WTC11 (cell line): ENCODE measurements at regions not wholly inside any gene's neighbourhood (a gene's known extent, or its start where the extent isn't known, plus 50 kb on each side); places are given as distances from the start of the nearest gene placed in this dataset.

Experiments
- ATAC-seq: fragments of 200-7000 bp; cut with Tn5 transposase; 2 replicates; pipeline ENCODE4 v1.10.0; 2021; ENCODE audit warnings: mild to moderate bottlenecking, moderate library complexity
- CTCF ChIA-PET: fragments of 300-600 bp; sonication (Branson Sonifier 250); formaldehyde crosslinking; loops from one replicate; lab custom pipeline; 2021; ENCODE audit warnings: antibody characterized with exemption; lab: Charles Lee
- POLR2A ChIA-PET: fragments of 350-600 bp; sonication (Branson Sonifier 250); formaldehyde crosslinking; loops from one replicate; lab custom pipeline; 2021; ENCODE audit warnings: antibody characterized with exemption; lab: Charles Lee
- DNase-seq: peaks from one replicate; pipeline ENCODE4 v3.0.0; 2021; ENCODE audit warnings: low spot score
- H3K27ac Mint-ChIP-seq: 2 replicates; pipeline ENCODE4 v1.8.0; 2021; ENCODE audit warnings: mixed read lengths
- H3K27me3 Mint-ChIP-seq: 2 replicates; pipeline ENCODE4 v1.8.0; 2021; ENCODE audit warnings: low read depth, mild to moderate bottlenecking, moderate library complexity, mixed read lengths
- H3K36me3 Mint-ChIP-seq: 2 replicates; pipeline ENCODE4 v1.8.0; 2021; ENCODE audit warnings: mixed read lengths
- H3K4me1 Mint-ChIP-seq: 2 replicates; pipeline ENCODE4 v1.8.0; 2022; ENCODE audit warnings: mixed read lengths
- H3K4me3 Mint-ChIP-seq: 2 replicates; pipeline ENCODE4 v1.8.0; 2021; ENCODE audit warnings: mild to moderate bottlenecking, moderate library complexity, mixed read lengths
- H3K9me3 Mint-ChIP-seq: 2 replicates; pipeline ENCODE4 v1.8.0; 2021; ENCODE audit warnings: mixed read lengths
- AR ChIP-seq: fragments of 250-450 bp; sonication (Bioruptor Pico); IDR thresholded peaks from 2 replicates; pipeline ENCODE4 v1.9.0; 2021; ENCODE audit warnings: mild to moderate bottlenecking
- ARID4B ChIP-seq: sonication (generic); formaldehyde crosslinking; IDR thresholded peaks from 2 replicates; pipeline ENCODE4 v1.8.0; 2023; ENCODE audit warnings: missing genetic modification reagents, mild to moderate bottlenecking, borderline replicate concordance
- ATF2 ChIP-seq: sonication (generic); formaldehyde crosslinking; IDR thresholded peaks from 2 replicates; pipeline ENCODE4 v1.8.1; 2022; ENCODE audit warnings: low read depth, missing genetic modification reagents, borderline replicate concordance
- E2F4 ChIP-seq: sonication (generic); formaldehyde crosslinking; IDR thresholded peaks from 2 replicates; pipeline ENCODE4 v1.8.1; 2022; ENCODE audit warnings: low read depth, mild to moderate bottlenecking, moderate library complexity, missing genetic modification reagents, borderline replicate concordance
- ELF4 ChIP-seq: sonication (generic); formaldehyde crosslinking; IDR thresholded peaks from 2 replicates; pipeline ENCODE4 v1.8.1; 2022; ENCODE audit warnings: low read depth, mild to moderate bottlenecking, moderate library complexity, missing genetic modification reagents
- IRF2 ChIP-seq: sonication (generic); formaldehyde crosslinking; IDR thresholded peaks from 2 replicates; pipeline ENCODE4 v1.8.0; 2022; ENCODE audit warnings: low read depth, missing genetic modification reagents, borderline replicate concordance
- MXD4 ChIP-seq: fragments of 250-450 bp; sonication (Bioruptor Pico); IDR thresholded peaks from 2 replicates; pipeline ENCODE4 v1.8.0; 2021; ENCODE audit warnings: mild to moderate bottlenecking, moderate library complexity, borderline replicate concordance
- PRDM15 ChIP-seq: sonication (generic); formaldehyde crosslinking; IDR thresholded peaks from 2 replicates; pipeline ENCODE4 v1.8.0; 2022; ENCODE audit warnings: missing genetic modification reagents
- SMAD4 ChIP-seq: sonication (generic); formaldehyde crosslinking; IDR thresholded peaks from 2 replicates; pipeline ENCODE4 v1.8.0; 2022; ENCODE audit warnings: mild to moderate bottlenecking, missing genetic modification reagents
- ZBTB43 ChIP-seq: sonication (generic); formaldehyde crosslinking; IDR thresholded peaks from 2 replicates; pipeline ENCODE4 v1.8.1; 2023; ENCODE audit warnings: mild to moderate bottlenecking, missing genetic modification reagents
- ZNF396 ChIP-seq: fragments of 250-450 bp; sonication (Bioruptor Pico); IDR thresholded peaks from 2 replicates; pipeline ENCODE4 v1.8.0; 2021; ENCODE audit warnings: mild to moderate bottlenecking, moderate library complexity, borderline replicate concordance
- ZNF671 ChIP-seq: fragments of 250-450 bp; sonication (Bioruptor Pico); IDR thresholded peaks from 2 replicates; pipeline ENCODE4 v1.8.0; 2021; ENCODE audit warnings: mild to moderate bottlenecking
- ZSCAN18 ChIP-seq: fragments of 250-450 bp; sonication (Bioruptor Pico); IDR thresholded peaks from 2 replicates; pipeline ENCODE4 v2.1.2; 2022; ENCODE audit warnings: mild to moderate bottlenecking, moderate library complexity

- TF ChIP-seq ARID4B (CRISPR knock-in tag): no peak
- TF ChIP-seq IRF2 (CRISPR knock-in tag): no peak
- TF ChIP-seq ZNF671: no peak
- no peak for TF ChIP-seq ZNF396
- no peak for TF ChIP-seq PRDM15 (CRISPR knock-in tag)
- TF ChIP-seq E2F4 (CRISPR knock-in tag): no peak
- no peak for TF ChIP-seq SMAD4 (CRISPR knock-in tag)
- no peak for TF ChIP-seq ZBTB43 (CRISPR knock-in tag)
- TF ChIP-seq MXD4 (CRISPR knock-in tag): no peak
Measured at GRCh38 chr10:10576937-10577336, 440.7 kb upstream of the CELF2 start (continued).

GRCh38 chr10:10579709-10580108, 438.0 kb upstream of the CELF2 start:
- no peak overlapping the region for H3K4me3 Mint-ChIP-seq
- TF ChIP-seq MXD4 (CRISPR knock-in tag): no peak
- no peak for TF ChIP-seq PRDM15 (CRISPR knock-in tag)
- no peak for TF ChIP-seq ATF2 (CRISPR knock-in tag)
- no peak for TF ChIP-seq ELF4 (CRISPR knock-in tag)
- no peak for TF ChIP-seq AR (CRISPR knock-in tag)
- no peak for TF ChIP-seq ZSCAN18 (CRISPR knock-in tag)

More at GRCh38 chr10:10579709-10580108, 438.0 kb upstream of the CELF2 start:
- ChIA-PET POLR2A (no interaction called here), CTCF (interaction anchor here (1.1 kb wide), 1 partner anchor 82 kb away, joined by 3 read pairs; no protein-coding TSS in a partner anchor)
- no peak overlapping the region for H3K27ac Mint-ChIP-seq
- 0 out of 2 replicates have a peak, but pooled peaks cover 4% of the 10 kb centered on the region for H3K9me3 Mint-ChIP-seq
- H3K4me1 Mint-ChIP-seq: peaks cover 6% of the 10 kb centered on the region
- H3K36me3 Mint-ChIP-seq: no peaks in the 10 kb centered on the region
- DNase-seq: no peak
- H3K27me3 Mint-ChIP-seq: no peaks in the 10 kb centered on the region
- no peak for ATAC-seq
